ENCODE measurements at regions not wholly inside any gene's neighbourhood (a gene's known extent, or its start where the extent isn't known, plus 50 kb on each side); places are given as distances from the start of the nearest gene placed in this dataset.

DNA sequence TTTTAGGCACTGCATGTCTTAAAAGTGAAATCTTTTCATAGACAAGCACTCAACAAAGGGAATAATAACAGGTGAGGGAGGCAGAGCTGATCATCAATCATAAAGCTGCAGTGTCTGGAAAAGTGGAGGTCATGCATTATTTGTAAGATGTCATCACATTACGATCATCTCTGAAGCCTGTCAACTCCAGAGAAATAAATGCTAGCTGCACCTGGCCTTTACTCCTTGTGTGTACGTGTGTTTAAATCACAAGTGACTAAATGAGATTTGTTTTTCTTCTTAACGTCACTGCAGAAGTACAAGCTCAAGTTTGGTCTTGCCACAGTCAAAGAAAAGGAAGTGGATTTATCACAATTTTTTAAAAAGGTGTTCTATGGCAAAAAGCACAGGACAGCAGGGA, 275.5 kb upstream of the SGK1 start:
- Histone ChIP-seq H3K9me3 (replicated peaks; ENCODE audit: control insufficient read depth, insufficient read depth, low read depth, low read length) (no peaks in the 10 kb centered on the region), H3K27me3 (ENCODE audit: control insufficient read depth in 2 of 2, insufficient read depth in 2 of 2, low read length in 2 of 2) (no peaks in the 10 kb centered on the region), H3K27ac (ENCODE audit: extremely low read depth, low read depth, low read length) (no peak overlapping the region), H4K20me1 (replicated peaks; ENCODE audit: control insufficient read depth, insufficient read depth, low read length) (no peaks in the 10 kb centered on the region), H3K4me1 (replicated peaks in 1 of 2; ENCODE audit: control insufficient read depth in 2 of 2, insufficient read depth in 2 of 2, low read length in 2 of 2) (peaks cover 0 to 2% of the 10 kb centered on the region in 2 experiments; a peak in 1 of 5 replicates), H3K9me1 (ENCODE audit: control insufficient read depth, insufficient read depth, low read length) (no peaks in the 10 kb centered on the region), H2AFZ (ENCODE audit: low read depth, low read length) (0 out of 2 replicates have a peak overlapping the region, but pooled peaks have one; percentile 3), H3K9ac (ENCODE audit: insufficient read depth in 1 of 2, low read depth in 2 of 2, low read length in 2 of 2) (no peak overlapping the region), H3K79me2 (ENCODE audit: control insufficient read depth, insufficient read depth, low read length) (no peaks in the 10 kb centered on the region), H3K36me3 (ENCODE audit: control insufficient read depth, insufficient read depth, low read length) (no peaks in the 10 kb centered on the region), H3K4me3 (no peak overlapping the region), H3K4me2 (ENCODE audit: insufficient read depth, low read length) (no peak overlapping the region)
- POLR2A ChIA-PET = interaction anchor here (0.5 kb wide), 1 partner anchor 56 kb away, joined by 3 read pairs; no protein-coding TSS in a partner anchor
- TF ChIP-seq, protein P1, sequence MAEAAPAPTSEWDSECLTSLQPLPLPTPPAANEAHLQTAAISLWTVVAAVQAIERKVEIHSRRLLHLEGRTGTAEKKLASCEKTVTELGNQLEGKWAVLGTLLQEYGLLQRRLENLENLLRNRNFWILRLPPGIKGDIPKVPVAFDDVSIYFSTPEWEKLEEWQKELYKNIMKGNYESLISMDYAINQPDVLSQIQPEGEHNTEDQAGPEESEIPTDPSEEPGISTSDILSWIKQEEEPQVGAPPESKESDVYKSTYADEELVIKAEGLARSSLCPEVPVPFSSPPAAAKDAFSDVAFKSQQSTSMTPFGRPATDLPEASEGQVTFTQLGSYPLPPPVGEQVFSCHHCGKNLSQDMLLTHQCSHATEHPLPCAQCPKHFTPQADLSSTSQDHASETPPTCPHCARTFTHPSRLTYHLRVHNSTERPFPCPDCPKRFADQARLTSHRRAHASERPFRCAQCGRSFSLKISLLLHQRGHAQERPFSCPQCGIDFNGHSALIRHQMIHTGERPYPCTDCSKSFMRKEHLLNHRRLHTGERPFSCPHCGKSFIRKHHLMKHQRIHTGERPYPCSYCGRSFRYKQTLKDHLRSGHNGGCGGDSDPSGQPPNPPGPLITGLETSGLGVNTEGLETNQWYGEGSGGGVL (CRISPR knock-in tag; IDR thresholded peaks at IDR 0.05) = no peak
- TF ChIP-seq IFI16 (CRISPR knock-in tag; IDR thresholded peaks at IDR 0.05) (no peak), MTA2 (IDR thresholded peaks at IDR 0.05; ENCODE audit: low read depth) (no peak), ILF3 (IDR thresholded peaks at IDR 0.05; ENCODE audit: borderline replicate concordance) (no peak), ZNF668 (CRISPR knock-in tag; IDR thresholded peaks at IDR 0.05) (no peak), CEBPB (tag; IDR thresholded peaks at IDR 0.05) (no peak), PHB (CRISPR knock-in tag; IDR thresholded peaks at IDR 0.05) (no peak), FOXK2 (conservative IDR thresholded peaks at IDR 0.05 in 1 of 2, IDR thresholded peaks at IDR 0.05 in 1 of 2; ENCODE audit: low read depth in 2 of 2) (no peak), HEY1 (CRISPR knock-in tag; IDR thresholded peaks at IDR 0.05; ENCODE audit: borderline replicate concordance) (no peak)
- intact Hi-C loops (cut with micrococcal nuclease) = no loop called here
- WGBS (ENCODE audit: insufficient coverage, low coverage, missing lambda C conversion rate) = 13% methylated on average over 3 of the region's 3 CpGs
- in situ Hi-C loops (cut with MboI) = no loop called here
- CTCF ChIA-PET (ENCODE audit: low intra/inter-chr PET ratio) = no interaction called here
- BruUV-seq (replicated peaks) = no TSS peak
- FAIRE-seq (no peak), DNase-seq (ENCODE audit: extremely low read depth in 1 of 4, low spot score in 3 of 4) (no peak), ATAC-seq (no peak)
